T1000 (cell line): ENCODE measurements at regions not wholly inside any gene's neighbourhood (a gene's known extent, or its start where the extent isn't known, plus 50 kb on each side); places are given as distances from the start of the nearest gene placed in this dataset.

Source experiments
- DNase-seq: peaks from one replicate; lab custom pipeline; 2025; ENCODE audit warnings: mixed read lengths; lab: John Stamatoyannopoulos, UW

DNA sequence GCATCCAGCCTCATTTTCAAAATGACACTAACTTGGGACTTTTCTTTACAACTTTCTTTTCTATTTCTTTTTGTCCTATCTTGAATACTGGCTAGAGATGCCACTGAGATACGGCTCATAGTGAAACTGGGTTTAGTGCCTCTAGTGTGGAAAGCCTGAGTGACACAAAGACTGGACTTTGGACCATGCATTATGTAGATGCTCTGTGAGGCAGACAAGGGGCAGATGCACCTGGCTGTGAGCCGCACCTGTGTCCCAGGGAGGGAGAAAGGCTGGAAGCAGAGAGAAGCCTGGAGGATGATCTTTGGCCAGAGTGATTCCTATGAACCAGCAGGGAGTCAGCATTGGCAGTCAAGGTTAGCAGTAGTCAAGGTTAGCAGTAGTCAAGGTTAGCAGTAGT, 852.3 kb upstream of the TMEM132C start:
- no peak for DNase-seq

DNA sequence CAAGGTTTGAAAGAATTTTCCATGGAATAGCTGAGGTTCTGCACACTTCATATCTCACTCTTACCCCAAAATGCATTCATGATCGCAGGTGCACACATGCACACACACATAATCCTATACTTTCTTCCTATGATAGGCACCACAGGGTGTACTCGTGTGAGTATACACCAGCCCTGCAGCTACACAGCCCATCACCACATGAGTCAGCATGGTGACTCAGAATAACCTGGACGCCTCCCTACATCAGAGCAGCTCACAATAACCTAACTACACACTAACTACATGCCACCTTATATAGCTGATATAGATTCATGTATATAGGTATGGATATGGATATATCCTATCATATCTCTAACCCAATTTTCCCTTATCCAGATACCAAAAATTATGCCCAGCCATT, 850.2 kb upstream of the TMEM132C start:
- no peak for DNase-seq

- no peak for DNase-seq
These were observed 847.9 kb upstream of the TMEM132C start for GRCh38 chr12:127419111-127419510.

- no peak for DNase-seq
These were observed 845.4 kb upstream of the TMEM132C start for GRCh38 chr12:127421614-127422013.

GRCh38 chr12:127422935-127423566, 843.9 kb upstream of the TMEM132C start:
- DNase-seq, result no peak

GRCh38 chr12:127425474-127425873, 841.5 kb upstream of the TMEM132C start:
- DNase-seq, result no peak

- DNase-seq, result no peak
These were observed 838.5 kb upstream of the TMEM132C start for GRCh38 chr12:127428420-127428819.

DNA sequence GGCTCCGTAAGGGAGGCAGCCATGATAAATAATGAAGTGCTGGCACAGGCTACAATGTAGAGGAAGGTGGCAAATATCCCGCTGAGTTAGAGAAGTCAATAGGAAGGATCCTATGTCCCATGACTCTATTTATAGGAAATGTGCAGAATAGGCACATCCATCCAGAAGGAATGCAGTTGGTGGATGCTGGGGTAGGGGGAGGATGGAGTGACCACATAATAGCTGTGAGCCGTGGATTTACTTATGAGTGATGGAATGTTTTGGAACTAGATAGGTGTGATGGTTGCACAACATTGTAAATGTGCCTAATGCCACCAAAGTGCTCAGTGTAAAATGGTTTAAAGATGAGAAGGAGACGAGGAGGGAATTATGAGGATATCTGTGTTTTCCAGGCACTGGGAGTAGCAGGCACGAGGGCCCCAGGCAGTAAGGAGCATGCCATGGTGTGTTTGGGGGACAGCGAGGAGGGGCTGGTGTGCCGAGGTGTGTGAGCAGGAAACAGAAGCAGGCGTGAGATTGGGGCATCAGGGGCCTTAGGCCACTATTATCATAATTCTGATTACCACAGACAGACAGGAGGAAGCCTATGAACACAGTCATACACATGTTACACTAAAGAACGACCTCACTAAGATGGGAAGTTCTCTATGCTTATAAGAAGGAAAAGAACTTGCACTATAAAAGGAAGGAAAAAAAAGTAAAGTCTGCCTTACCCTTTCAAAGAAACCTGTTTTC, 837.3 kb upstream of the TMEM132C start:
- no peak for DNase-seq

- no peak for DNase-seq
These were observed 836.6 kb upstream of the TMEM132C start for GRCh38 chr12:127430401-127430800.

- DNase-seq, result no peak
These were observed 835.8 kb upstream of the TMEM132C start for GRCh38 chr12:127431177-127431576.

DNA sequence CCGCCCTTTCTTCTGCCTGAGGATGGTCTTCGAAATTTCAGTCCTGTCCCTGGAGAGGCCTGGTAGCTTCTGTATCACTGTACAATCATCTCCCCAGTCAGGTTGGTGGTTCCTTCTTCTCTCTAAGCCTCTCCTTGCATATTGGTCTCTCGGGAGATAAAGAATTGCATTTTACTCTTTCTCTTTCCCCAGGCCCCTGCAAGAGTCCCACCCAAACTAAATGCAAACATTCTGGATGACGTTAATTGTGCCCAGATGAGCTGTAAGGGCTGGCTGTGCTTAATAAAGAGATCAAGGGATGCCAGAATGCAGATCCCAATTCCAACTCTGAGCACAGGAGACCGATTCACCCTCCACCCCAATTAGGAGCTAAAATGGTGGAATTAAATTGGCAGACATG, 835.4 kb upstream of the TMEM132C start:
- DNase-seq, result no peak

GRCh38 chr12:127435439-127435838, 831.5 kb upstream of the TMEM132C start:
- no peak for DNase-seq

DNA sequence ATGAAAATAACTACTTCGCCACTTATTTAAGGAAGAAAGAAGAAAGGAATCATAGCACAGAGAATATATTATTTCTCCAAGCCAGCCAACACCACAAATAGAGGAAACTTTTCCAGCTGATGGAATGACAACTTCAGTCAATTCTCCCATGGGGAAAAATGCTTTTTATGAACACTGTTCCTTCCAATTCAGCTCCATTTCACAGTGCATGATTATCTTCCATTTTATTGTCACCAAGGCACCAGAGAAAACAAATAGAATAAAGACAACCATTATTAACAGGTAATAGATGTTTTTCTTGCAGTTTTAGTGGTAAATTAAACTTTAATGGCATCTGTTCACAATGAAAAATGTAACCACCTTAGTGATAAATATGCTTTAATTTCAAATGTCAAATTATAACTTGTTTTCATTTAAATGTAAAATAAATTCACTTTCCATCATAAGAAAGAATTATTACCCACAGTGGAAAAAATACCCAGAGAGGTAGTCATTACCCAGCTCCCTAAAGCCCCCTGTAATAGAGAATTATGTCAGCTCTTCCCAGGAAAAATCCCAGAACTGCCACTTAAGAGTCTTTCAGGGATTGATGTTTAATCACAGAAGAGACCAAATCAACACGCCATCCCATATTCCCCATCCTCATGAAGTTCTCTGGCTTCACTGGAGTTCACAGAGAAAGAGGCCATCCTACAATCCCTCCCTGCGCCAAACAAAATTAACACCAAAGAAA, 828.3 kb upstream of the TMEM132C start:
- DNase-seq, result no peak

DNA sequence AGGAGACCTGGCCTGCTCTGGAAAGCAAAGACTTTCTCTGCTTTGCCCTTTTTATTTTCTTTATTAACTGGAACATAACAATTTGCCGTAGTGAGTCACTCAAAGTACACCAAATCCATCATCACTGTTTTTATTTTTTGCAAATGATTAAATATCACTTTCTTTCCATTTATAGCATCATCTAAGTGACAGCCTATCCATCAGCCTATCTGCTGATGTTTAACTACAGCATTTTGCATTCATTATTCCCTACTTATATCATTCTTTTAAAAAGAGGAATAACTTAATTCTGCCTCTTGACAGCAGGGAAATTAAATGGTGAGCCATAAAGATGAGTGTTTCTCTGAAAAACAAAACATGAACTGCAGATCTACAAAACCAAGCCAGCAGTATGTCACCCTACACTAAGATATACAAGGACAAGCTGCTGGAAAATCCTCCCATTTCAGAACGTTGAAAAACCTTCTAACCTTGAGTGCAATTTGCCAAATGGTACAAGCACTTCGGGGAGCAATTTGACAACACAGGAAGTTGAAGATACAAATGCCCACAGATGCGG, 821.3 kb upstream of the TMEM132C start:
- DNase-seq, result no peak

DNA sequence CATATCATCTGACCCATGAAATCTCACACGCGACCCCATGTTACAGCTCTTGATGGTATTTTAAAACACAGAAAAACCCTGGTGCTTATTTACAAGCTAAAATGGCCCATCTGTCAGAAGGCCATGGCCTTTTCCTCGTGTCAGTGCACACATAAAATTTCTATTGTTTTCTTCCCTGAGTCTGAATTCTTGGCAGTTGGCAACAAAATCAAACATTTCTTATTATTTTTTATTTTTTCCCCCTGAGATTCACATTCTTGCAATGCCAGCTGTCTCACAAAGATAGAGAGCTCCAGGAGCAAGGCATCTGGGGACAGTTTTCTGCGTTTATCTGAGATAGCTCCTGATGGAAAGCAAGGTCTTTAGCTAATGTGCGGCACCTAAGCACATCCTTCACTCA, 818.1 kb upstream of the TMEM132C start:
- DNase-seq, result no peak

- no peak for DNase-seq
These were observed 816.1 kb upstream of the TMEM132C start for GRCh38 chr12:127450826-127451225.

DNA sequence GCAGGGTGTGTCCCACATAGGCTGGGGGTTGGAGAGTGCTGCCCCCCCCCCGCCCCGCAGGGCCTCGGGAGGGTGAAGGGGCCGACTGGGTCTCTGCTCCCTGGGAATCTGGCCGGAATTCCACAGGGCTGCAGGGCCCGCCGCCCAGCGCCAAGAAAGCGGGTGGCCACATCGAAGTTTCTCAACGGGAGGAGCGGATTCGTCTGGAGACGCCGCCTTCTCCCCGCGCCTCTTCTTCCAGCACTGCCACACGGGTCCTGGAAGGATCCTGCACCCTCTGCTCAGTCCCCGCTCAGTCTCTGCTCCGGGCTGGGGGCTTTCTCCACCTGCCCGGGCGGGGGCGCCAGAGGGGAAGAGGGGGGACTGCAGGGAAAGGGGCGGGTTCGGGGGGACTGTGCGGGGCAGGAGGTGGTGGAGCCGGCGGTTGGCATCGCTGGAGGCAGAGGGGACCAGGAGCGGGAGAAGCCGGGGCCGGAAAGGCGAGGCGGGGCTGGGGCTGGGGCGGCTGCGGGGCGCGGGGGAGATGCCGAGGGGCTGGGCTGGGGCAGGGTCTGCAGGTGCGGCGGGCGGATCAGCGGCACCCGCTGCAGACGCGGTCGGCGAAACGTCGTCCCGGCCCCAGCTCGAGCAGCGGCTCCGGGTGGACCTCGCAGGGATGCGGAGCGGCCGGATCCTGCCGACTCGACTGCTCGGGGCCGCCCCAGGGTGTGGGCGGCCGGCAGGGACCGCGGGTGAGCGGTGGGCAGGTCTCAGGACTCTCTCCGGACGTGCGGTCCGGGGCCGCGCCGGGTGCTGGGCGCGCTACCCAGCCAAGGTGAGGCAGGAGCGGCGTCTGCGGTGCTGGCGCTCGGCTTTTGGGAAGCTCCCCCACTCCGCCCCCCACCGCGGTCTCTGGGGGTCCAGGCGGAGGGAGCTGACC, 811.4 kb upstream of the TMEM132C start:
- no peak for DNase-seq

GRCh38 chr12:127457726-127458125, 809.2 kb upstream of the TMEM132C start:
- DNase-seq, result no peak

DNA sequence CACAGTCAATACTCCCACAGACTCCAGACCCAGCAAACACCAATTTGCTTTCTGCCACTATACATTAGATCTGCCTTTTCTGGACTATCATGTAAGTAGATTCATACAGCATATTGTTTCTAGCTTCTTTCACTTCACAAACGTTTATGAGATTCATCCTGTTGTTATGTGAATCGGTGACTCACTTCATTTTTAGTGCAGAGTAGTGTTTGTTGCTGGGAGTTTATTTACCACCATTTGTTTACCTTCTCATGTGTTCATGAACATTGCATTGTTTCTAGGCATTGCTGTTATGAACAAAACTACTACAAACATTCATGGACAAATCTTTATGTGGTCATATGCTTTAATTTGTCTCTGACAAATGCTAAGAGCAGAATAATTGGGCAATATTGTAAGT, 807.8 kb upstream of the TMEM132C start:
- DNase-seq, result no peak

DNA sequence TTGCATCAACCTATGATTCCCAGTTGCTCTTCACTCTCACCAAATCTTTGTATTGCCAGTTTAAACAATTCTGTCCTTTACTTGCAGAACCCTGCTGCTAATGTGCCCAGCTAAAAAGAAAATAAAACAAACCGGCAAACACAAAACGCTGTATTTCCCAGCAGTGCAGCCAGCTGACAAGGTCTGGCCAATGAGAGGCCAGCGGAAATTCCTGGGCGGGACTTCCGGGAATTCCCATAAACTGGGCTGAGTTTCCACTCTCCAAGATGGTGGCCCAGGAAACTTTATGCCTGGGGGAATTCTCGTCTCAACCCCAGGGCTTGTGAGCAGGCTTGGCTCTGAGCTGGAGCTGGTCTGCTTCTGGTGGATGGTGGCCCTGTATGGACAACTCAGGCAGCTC, 807.3 kb upstream of the TMEM132C start:
- DNase-seq, result no peak

- no peak for DNase-seq
These were observed 803.7 kb upstream of the TMEM132C start for GRCh38 chr12:127463237-127463636.

GRCh38 chr12:127469331-127469730, 797.6 kb upstream of the TMEM132C start:
- DNase-seq, result no peak
